HG03103 (cell line): ENCODE measurements at regions not wholly inside any gene's neighbourhood (a gene's known extent, or its start where the extent isn't known, plus 50 kb on each side); places are given as distances from the start of the nearest gene placed in this dataset.
"Not testable (repeated sequence)": the region's sequence is repeated elsewhere in the genome, so short reads cannot be mapped to it uniquely, and the experiment has no call there.

Experiments
- ATAC-seq: cut with Tn5 transposase; IDR thresholded peaks from one replicate; pipeline ENCODE4 v1.9.1; 2021; ENCODE audit warnings: low read depth; ENCODE audit not compliant: unreplicated experiment

DNA sequence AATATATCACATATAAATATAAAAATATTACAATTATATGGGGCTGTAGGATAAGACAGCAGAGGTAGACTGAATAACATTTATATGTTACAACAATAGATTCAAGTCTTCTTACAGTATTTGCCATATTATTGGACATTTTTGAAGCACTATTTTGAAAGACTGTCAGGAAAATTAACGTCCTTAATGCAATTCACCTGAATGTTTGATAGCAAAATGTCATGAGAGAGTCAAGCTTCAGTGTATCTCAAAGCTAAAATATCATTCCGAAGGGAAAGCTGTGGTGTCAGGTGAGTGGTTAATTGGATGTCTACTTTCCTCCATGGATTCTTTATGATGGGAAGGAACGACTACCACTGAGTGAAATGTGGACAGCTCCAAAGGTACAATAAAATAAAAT lies 1004.0 kb downstream of the HACE1 start:
- no peak for ATAC-seq

- no peak for ATAC-seq
Measured at GRCh38 chr6:103854059-103854458, 1005.7 kb downstream of the HACE1 start.

- no peak for ATAC-seq
Measured at GRCh38 chr6:103838457-103838856, 1021.3 kb downstream of the HACE1 start.

DNA sequence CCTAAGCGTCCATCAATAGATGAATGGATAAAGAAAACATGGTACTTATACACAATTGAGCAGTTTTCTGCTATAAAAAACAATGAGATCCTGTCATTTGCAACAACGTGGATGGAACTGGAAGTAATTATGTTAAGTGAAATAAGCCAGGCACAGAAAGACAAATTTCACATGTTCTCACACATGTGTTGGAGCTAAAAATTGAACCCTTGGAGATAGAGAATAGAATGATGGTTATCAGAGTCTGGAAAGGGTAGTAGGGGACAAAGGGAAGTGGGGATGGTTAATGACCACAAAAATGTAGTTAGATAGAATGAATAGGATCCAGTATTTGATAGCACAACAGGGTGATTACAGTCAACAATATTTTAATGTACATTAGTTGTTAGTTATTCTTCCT lies 1033.5 kb downstream of the HACE1 start:
- ATAC-seq = no peak

GRCh38 chr6:103820148-103820547 lies 1039.6 kb downstream of the HACE1 start:
- no peak for ATAC-seq

GRCh38 chr6:103819509-103819908 lies 1040.2 kb downstream of the HACE1 start:
- no peak for ATAC-seq

DNA sequence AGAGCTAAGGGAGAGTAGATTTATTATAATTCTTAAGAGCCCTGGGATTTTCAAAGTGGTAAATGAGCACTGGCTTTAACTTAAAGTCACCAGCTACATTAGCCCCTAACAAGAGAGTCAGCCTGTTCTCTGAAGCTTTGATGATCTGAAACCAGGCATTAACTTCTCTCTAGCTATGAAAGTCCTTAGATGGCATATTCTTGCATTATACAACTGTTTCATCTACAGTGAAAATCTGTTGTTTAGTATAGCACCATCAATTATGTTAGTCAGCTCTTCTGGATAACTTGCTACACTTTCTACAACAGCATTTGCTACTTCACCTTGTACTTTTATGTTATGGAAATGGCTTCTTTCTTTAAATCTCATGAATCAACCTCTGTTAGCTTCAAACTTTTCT lies 1046.7 kb downstream of the HACE1 start:
- no peak for ATAC-seq

DNA sequence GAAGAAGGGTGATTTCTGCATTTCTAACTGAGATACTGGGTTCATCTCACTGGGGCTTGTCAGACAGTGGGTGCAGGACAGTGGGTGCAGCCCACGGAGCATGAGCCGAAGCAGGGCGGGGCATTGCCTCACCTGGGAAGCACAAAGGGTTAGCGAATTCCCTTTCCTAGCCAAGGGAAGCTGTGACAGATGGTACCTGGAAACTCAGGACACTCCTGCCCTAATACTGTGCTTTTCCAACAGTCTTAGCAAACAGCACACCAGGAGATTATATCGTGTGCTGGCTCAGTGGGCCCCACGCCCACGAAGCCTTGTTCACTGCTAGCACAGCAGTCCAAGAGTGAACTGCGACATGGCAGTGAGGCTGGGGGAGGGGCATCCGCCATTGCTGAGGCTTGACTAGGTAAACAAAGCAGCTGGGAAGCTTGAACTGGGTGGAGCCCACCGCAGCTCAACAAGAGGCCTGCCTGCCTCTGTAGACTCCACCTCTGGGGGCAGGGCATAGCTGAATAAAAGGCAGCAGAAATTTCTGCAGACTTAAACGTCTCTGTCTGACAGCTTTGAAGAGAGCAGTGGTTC lies 1057.7 kb downstream of the HACE1 start:
- ATAC-seq = not testable (repeated sequence)

DNA sequence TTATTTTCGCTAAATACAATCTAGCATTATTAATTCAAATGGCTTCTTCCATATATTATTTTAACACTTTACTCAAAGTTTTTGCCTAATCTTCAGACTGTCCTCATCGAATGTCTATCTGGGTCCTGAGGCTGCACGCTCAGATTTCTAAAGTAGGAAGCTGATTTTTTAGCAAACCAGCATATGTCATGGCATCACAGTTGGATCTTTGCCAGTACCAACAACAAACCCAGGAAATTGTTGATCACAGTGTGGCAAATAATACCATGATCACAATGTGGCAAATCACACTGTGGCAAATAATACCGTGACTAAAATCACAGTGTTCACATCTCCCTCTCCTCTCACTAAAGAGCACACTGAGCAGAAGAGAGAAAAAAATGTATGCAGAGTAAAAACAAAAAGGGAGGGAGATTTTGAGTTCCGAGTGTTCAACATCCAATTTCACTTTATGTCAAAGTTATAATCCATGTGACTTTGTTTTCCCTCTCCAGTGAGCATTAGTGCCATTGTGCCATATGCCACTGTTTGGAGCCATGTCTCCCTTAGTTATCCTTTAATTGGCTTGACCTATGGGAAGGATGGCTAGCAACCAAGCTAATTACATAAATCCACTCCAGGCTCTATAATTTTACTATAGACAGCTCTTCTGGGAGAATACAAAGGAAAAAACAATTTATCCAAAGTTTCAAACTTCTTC lies 1059.6 kb downstream of the HACE1 start:
- no peak for ATAC-seq

DNA sequence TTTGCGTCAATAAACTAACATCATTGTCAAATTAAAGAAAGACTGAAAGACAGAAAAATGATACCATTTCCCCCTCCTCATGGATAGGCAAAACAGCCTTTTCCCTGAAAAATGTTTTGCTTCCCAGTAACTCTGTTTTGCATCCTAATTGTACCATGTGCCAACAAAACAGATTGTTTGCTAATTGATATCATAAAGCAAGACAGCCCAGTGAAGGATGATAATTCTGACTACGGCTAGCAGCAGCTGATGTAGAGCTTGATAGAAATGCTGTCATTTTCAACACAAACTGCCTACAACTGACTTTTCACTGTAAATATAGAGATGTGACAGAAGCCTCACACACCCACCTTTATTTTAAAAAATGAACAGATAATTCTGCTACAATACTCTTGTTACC lies 1061.6 kb downstream of the HACE1 start:
- ATAC-seq = no peak

DNA sequence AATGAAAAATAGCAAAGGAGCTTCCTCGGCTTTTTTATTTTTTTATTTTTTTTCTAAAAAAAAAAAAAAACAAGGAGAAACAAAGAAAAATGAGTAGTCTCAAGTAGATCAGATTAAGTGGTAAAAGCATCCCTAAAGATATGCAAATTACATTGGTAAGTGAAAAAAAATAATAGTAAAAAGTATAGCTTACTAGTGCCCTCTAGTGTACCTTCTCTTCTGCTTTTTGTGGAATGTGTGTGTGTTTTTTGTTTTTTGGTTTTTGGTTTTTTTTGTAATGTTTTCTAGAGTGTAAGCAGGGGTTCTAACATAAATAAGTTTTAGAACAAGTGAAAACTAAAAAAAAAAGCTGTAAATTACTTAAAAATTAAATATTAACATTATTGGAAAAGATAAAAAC lies 1062.0 kb downstream of the HACE1 start:
- no peak for ATAC-seq

GRCh38 chr6:103791458-103791857 lies 1068.3 kb downstream of the HACE1 start:
- ATAC-seq = no peak

DNA sequence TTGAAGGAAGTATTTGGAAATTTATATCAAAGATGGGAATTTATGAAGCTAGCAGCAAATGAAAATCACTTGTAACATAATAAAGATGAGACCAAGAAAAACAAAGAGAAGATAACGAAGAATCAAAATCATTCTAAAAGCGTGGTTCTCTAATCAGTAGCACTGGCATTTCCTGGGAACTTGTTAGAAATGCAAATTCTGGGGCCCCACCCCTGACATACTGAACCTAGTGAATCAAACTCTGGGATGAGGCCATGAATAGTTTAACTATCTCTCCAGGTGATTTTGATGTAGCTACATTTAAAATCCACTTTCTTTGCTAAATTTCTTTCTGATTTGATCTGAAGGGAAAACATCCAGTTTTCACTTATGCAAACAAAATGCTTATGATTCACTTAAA lies 1075.6 kb downstream of the HACE1 start:
- no peak for ATAC-seq

- no peak for ATAC-seq
Measured at GRCh38 chr6:103783329-103783728, 1076.4 kb downstream of the HACE1 start.

GRCh38 chr6:103769431-103769830 lies 1090.3 kb downstream of the HACE1 start:
- ATAC-seq = no peak

DNA sequence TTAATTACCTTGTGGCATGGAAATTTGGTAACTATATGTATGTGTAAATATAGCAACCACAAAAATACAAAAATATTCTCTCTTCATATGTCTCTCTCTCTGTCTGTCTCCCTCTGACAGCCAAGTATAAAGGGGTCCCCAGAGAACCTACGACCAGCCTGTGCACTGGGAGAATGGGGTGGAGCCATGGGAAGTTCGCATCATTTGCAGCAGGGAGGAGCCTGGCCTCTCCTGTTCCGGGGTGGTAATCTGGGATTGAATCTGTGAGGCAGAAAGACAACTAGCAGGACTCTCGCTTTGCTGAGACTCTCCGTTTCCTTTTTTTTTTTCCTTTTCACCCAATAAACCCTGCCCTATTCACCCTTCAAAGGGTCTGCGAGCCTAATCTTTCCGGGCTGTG lies 1109.1 kb downstream of the HACE1 start:
- no peak for ATAC-seq

- no peak for ATAC-seq
Measured at GRCh38 chr6:103734016-103734415, 1125.7 kb downstream of the HACE1 start.

- ATAC-seq = no peak
Measured at GRCh38 chr6:103729658-103730057, 1130.1 kb downstream of the HACE1 start.

- ATAC-seq = no peak
Measured at GRCh38 chr6:103723438-103724322, 1136.0 kb downstream of the HACE1 start.

- no peak for ATAC-seq
Measured at GRCh38 chr6:103722683-103723082, 1137.0 kb downstream of the HACE1 start.

- no peak for ATAC-seq
Measured at GRCh38 chr6:103721923-103722322, 1137.8 kb downstream of the HACE1 start.

- ATAC-seq = no peak
Measured at GRCh38 chr6:103720393-103720792, 1139.3 kb downstream of the HACE1 start.
